Muscle layer of duodenum (tissue), 2 donors: ENCODE measurements at regions not wholly inside any gene's neighbourhood (a gene's known extent, or its start where the extent isn't known, plus 50 kb on each side); places are given as distances from the start of the nearest gene placed in this dataset.

Source experiments
- H3K27ac ChIP-seq: one replicate; pipeline ENCODE4 v1.7.0; 2013; ENCODE audit warnings: mild to moderate bottlenecking, low read length
- H3K27me3 ChIP-seq: one replicate; pipeline ENCODE4 v1.7.0; 2013; ENCODE audit warnings: low read depth, mild to moderate bottlenecking, control low read depth, low read length
- H3K36me3 ChIP-seq, 2 donors: one replicate each; pipeline ENCODE4 v1.7.0; 2013; ENCODE audit warnings: low read length in 2 of 2, control low read depth in 1 of 2, mild to moderate bottlenecking in 1 of 2; ENCODE audit not compliant: insufficient read depth in 2 of 2, control insufficient read depth in 1 of 2
- H3K4me1 ChIP-seq, 2 donors: one replicate each; pipeline ENCODE4 v1.7.0; 2013; ENCODE audit warnings: low read length in 2 of 2, mild to moderate bottlenecking in 2 of 2, control low read depth in 1 of 2, moderate library complexity in 1 of 2; ENCODE audit not compliant: insufficient read depth in 2 of 2, control insufficient read depth in 1 of 2
- H3K4me3 ChIP-seq, 2 donors: one replicate each; pipeline ENCODE4 v1.7.0; 2013; ENCODE audit warnings: low read length in 2 of 2, low read depth in 1 of 2, mild to moderate bottlenecking in 1 of 2
- H3K9me3 ChIP-seq, 2 donors: one replicate each; pipeline ENCODE4 v1.7.0; 2013; ENCODE audit warnings: low read length in 2 of 2, control low read depth in 1 of 2, mild to moderate bottlenecking in 1 of 2; ENCODE audit not compliant: control insufficient read depth in 1 of 2
- donor health status: healthy.

DNA sequence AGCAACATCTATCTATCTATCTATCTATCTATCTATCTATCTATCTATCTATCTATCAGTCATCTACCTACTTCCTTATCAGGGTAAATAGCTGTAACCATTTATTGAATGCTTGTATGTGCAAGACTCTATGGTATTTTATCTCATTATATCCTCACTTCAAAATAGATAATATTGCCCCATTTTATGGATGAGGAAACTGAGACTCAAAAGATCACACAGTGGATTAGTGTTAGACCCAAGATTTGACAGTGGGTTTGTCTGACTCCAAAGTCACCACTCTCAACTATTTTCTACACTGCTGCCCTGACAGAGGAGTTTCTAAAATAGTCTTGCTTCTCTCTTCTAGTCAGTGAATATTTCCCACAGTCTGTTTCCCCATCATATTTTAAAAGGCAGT, 94.3 kb upstream of the NR3C1 start:
- no peaks in the 10 kb centered on the region for H3K36me3 ChIP-seq
- no peaks in the 10 kb centered on the region for H3K27me3 ChIP-seq
- H3K27ac ChIP-seq, result no peak overlapping the region
- no peak overlapping the region for H3K4me3 ChIP-seq
- peaks cover 11 to 13% of the 10 kb centered on the region in 2 donors for H3K4me1 ChIP-seq
- H3K9me3 ChIP-seq, result no peaks in the 10 kb centered on the region

DNA sequence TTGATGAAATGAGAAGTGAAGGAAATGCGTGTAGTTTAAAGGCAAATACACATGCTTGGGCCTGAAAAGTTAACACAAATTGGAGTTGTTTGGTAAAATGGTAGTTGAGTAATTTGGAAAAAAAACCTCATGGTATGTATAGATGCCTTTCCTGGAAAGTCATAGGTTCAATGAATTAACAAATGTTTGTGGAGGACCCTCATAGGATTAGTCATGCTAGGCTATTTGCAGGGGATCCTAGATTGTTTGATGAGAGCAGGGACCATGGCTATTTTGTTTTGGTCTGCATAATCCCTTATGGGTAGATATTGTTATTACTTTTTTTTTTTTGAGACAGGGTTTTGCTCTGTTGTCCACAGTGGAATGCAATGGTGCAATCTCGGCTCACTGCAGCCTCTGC, 93.5 kb upstream of the NR3C1 start:
- Histone ChIP-seq H3K4me3 (no peak overlapping the region), H3K27ac (no peak overlapping the region), H3K27me3 (no peaks in the 10 kb centered on the region), H3K36me3 (no peaks in the 10 kb centered on the region), H3K9me3 (no peaks in the 10 kb centered on the region), H3K4me1 (peaks cover 11 to 13% of the 10 kb centered on the region in 2 donors)

DNA sequence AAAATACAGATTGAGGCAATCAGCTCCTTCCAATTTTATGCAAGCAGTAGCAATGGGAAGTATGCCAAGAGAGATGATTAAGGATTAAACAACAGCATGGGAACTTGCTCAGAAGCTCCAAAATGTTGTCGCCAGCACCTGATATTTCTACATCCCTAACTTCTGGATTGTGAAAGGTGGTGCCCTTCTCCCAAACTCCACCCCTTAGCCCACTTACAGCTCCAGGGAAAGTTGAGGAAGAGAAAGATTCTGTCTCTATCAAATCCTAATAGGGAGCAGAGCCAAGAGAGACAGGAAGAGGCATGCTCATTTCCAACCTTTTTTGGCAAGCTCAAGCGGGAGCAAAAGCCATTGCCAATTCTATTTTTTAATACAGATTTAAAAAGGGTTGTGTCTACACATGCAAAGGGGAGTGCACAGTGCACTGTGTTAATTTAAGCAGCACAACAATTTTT, 92.4 kb upstream of the NR3C1 start:
- H3K9me3 ChIP-seq, result no peaks in the 10 kb centered on the region
- no peak overlapping the region for H3K27ac ChIP-seq
- peaks cover 11 to 13% of the 10 kb centered on the region in 2 donors for H3K4me1 ChIP-seq
- no peaks in the 10 kb centered on the region for H3K36me3 ChIP-seq
- H3K4me3 ChIP-seq, result no peak overlapping the region
- no peaks in the 10 kb centered on the region for H3K27me3 ChIP-seq

GRCh38 chr5:143495110-143495509, 91.6 kb upstream of the NR3C1 start:
- H3K36me3 ChIP-seq, result no peaks in the 10 kb centered on the region
- H3K27ac ChIP-seq, result no peak overlapping the region
- no peaks in the 10 kb centered on the region for H3K9me3 ChIP-seq
- H3K27me3 ChIP-seq, result no peaks in the 10 kb centered on the region
- H3K4me1 ChIP-seq, result peaks cover 11 to 13% of the 10 kb centered on the region in 2 donors
- no peak overlapping the region for H3K4me3 ChIP-seq

GRCh38 chr5:143494595-143494994, 91.1 kb upstream of the NR3C1 start:
- Histone ChIP-seq H3K9me3 (no peaks in the 10 kb centered on the region), H3K27ac (no peak overlapping the region), H3K27me3 (no peaks in the 10 kb centered on the region), H3K4me1 (peaks cover 11 to 13% of the 10 kb centered on the region in 2 donors), H3K4me3 (no peak overlapping the region), H3K36me3 (no peaks in the 10 kb centered on the region)

GRCh38 chr5:143494162-143494561, 90.7 kb upstream of the NR3C1 start:
- Histone ChIP-seq H3K27me3 (no peaks in the 10 kb centered on the region), H3K9me3 (no peaks in the 10 kb centered on the region), H3K4me3 (no peak overlapping the region), H3K36me3 (no peaks in the 10 kb centered on the region), H3K4me1 (peaks cover 11 to 13% of the 10 kb centered on the region in 2 donors), H3K27ac (no peak overlapping the region)

DNA sequence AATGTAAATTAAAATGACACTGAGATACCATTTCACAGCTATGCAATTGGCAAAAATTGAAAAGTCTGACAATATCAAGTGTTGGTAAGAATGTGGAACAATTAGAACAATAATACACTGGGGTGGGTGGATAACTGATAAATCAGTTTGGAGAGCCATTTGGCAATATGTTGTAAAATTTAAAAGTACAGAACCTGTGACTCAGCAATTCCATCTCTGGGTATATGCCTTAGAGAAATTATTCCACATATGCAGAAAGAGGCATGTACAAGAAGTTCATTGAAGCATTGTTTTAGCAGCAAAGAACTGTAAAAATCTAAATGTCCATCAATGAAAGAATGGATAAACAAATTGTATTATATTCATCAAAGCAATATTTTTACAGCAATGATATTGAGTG, 89.3 kb upstream of the NR3C1 start:
- Histone ChIP-seq H3K36me3 (no peaks in the 10 kb centered on the region), H3K9me3 (no peaks in the 10 kb centered on the region), H3K27me3 (no peaks in the 10 kb centered on the region), H3K27ac (no peak overlapping the region), H3K4me1 (peaks cover 11 to 13% of the 10 kb centered on the region in 2 donors), H3K4me3 (no peak overlapping the region)

- Histone ChIP-seq H3K9me3 (no peaks in the 10 kb centered on the region), H3K36me3 (no peaks in the 10 kb centered on the region), H3K27me3 (no peaks in the 10 kb centered on the region), H3K27ac (no peak overlapping the region), H3K4me3 (no peak overlapping the region), H3K4me1 (peaks cover 11 to 13% of the 10 kb centered on the region in 2 donors)
Measured at GRCh38 chr5:143491646-143492045, 88.2 kb upstream of the NR3C1 start.

DNA sequence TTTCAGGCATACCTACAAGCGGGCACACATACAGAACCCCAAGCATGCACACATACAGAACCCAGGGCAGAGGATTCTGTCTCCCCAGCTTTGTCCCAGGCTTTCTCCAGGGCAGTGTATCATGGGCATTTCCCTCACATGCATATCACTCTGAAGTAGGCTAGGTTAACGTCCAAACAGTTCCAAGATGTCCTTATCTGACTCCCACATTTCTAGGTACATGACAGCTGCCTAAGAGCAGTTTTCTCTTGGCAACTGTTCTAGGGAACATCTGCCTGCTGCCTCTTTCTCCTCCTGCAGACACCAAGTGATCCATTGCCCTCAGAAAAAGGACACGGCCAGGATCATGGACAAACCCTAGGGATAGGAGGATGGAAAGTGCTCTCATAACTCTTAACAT, 84.9 kb upstream of the NR3C1 start:
- H3K4me3 ChIP-seq, result no peak overlapping the region
- no peaks in the 10 kb centered on the region for H3K9me3 ChIP-seq
- H3K4me1 ChIP-seq, result no peaks in the 10 kb centered on the region
- H3K27ac ChIP-seq, result no peak overlapping the region
- no peaks in the 10 kb centered on the region for H3K27me3 ChIP-seq
- H3K36me3 ChIP-seq, result no peaks in the 10 kb centered on the region

GRCh38 chr5:143484601-143485000, 81.1 kb upstream of the NR3C1 start:
- no peaks in the 10 kb centered on the region for H3K27me3 ChIP-seq
- no peaks in the 10 kb centered on the region for H3K36me3 ChIP-seq
- H3K9me3 ChIP-seq, result no peaks in the 10 kb centered on the region
- H3K4me1 ChIP-seq, result no peaks in the 10 kb centered on the region
- H3K27ac ChIP-seq, result no peak overlapping the region
- H3K4me3 ChIP-seq, result no peak overlapping the region

DNA sequence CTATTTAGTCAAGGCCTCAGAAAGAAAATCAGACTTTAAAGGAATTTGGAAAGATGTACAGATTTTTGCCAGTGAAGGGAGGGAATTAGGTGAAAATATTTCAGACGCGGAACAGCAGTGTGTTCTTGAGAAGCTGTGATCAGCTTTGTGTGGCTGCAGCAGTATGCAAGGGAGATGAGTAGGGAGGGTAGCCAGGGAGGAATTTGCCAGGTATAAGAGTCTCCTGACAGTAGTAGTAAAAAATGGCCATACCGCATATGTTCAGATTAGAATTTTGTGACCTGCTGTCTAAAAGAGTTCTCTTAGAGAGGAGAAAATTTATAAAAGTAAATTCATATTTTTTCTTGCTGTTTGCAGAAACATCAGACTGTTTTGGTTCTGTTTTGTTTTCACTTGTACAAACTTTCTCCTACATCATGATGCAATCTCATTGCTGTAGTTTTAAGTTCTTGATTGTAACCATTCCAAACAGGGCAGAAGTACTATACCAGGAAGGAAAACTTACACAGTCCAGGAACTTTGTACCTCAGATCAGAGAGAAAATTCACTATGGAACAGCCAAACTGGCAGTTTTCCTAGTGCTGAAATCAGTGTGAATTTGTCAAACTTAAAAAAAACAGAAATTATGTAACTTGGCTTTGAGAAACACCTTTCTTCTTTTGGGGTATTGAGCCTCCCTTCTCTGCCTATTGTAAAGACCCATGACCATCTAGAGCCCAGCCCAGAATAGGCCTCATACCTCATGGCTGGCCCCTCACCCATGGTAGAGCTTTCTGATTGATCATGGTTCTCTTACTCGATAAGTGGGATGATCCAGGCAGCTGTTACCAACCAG, 78.4 kb upstream of the NR3C1 start:
- Histone ChIP-seq H3K9me3 (no peaks in the 10 kb centered on the region), H3K4me3 (no peak overlapping the region), H3K4me1 (no peaks in the 10 kb centered on the region), H3K36me3 (no peaks in the 10 kb centered on the region), H3K27me3 (no peaks in the 10 kb centered on the region), H3K27ac (no peak overlapping the region)

DNA sequence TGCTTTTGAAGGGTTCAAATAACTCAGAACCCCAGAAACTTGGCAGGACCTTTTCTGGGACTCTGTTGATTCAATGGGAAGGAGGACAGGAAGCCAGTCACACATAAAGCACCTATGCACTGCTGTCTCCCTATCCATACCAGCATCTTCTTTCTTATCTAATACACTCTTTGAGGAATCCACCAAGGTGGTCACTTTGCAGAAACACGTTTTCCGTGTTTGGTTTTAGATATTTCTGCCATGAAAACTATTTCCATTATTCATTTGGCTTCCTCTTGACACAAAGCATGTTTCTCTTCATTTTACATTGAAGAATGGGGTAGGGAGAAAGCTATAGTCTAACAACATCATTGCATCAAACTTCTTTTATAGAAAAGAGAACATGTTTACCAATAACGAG, 76.5 kb upstream of the NR3C1 start:
- H3K4me1 ChIP-seq, result no peaks in the 10 kb centered on the region
- H3K36me3 ChIP-seq, result no peaks in the 10 kb centered on the region
- H3K27me3 ChIP-seq, result no peaks in the 10 kb centered on the region
- no peaks in the 10 kb centered on the region for H3K9me3 ChIP-seq
- H3K4me3 ChIP-seq, result no peak overlapping the region
- H3K27ac ChIP-seq, result no peak overlapping the region
